ENCODE measurements at regions not wholly inside any gene's neighbourhood (a gene's known extent, or its start where the extent isn't known, plus 50 kb on each side); places are given as distances from the start of the nearest gene placed in this dataset.

- TF ChIP-seq CTCF (IDR thresholded peaks at IDR 0.05), result no peak
- no peak for TF ChIP-seq POLR2A (IDR thresholded peaks at IDR 0.05)
These were observed 488.7 kb upstream of the PROK2 start for GRCh38 chr3:72273615-72274014.
